ENCODE measurements at regions not wholly inside any gene's neighbourhood (a gene's known extent, or its start where the extent isn't known, plus 50 kb on each side); places are given as distances from the start of the nearest gene placed in this dataset.
A peak's percentile ranks its signal among the peaks of the same experiment; 100 is the strongest.

- no peak for DNase-seq
Measured at GRCh38 chr5:153404747-153405146, 85.7 kb upstream of the GRIA1 start.

DNA sequence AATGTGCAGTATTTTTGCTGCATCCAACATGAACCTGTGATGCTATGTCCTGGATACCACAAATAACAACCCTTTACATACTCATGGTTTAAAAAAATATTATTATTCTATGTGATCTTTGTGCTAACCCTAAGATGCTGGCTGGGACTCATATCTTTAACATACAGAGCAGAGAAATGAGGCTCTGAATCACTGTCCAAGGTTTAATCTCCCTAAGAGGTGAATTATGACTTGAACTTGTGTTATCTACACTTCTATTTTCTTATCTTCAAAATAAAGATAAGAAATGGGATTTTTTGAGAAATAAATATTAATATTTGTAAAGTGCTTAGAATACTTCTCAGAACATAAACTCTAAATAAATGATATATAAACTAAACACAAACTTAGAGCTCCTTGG lies 68.8 kb upstream of the GRIA1 start:
- no peak for DNase-seq

DNA sequence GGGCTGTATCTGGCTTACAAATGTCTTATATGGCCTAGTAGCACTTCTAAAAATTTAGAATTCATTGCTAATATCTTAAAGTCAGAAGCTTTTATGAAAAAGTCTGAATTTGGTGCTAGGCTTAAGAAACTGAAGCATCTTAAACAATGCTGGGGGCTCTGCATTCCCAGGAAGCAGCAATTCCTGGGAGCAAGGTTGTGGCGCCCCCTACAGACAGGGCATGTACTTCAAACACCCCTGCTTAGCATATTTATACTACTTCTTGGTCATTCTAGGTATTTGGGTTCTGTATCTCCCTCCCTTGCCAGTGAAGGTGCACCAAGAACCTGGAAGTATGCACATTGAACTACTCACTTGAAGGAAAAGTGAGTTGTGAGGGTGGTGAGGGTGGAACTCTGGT lies 64.6 kb upstream of the GRIA1 start:
- DNase-seq: peak; percentile 35

DNA sequence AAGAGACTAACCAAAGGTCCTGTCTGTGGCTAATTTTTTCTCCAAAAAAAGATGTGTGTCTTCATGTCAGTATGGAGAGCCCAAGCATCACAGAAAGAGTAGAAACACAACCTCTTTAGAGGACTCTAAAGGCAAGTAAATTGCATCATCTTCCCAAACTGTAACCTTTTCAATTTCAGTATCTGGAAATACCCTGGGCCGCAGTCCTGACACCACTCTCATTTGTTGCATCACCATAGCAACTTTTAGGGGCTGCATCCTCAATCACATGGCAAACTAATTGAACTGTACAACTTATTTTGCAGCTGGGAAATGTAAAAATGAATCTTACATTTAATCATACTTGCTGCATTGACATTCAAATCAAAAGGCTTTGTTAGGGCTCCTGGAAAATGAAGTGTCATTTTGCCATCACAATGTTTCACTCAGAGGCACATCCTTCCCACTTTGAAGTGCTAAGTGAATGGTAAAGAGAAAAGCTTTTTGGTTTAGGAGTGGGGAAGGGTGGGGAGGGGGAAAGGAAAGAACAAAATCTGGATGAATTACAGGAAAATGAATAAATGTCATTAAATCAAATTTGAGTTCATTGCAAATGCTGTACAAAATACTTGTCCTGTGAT lies 60.6 kb upstream of the GRIA1 start:
- DNase-seq: no peak

GRCh38 chr5:153432583-153432982 lies 57.9 kb upstream of the GRIA1 start:
- DNase-seq: no peak

GRCh38 chr5:153437251-153437650 lies 53.2 kb upstream of the GRIA1 start:
- no peak for DNase-seq

DNA sequence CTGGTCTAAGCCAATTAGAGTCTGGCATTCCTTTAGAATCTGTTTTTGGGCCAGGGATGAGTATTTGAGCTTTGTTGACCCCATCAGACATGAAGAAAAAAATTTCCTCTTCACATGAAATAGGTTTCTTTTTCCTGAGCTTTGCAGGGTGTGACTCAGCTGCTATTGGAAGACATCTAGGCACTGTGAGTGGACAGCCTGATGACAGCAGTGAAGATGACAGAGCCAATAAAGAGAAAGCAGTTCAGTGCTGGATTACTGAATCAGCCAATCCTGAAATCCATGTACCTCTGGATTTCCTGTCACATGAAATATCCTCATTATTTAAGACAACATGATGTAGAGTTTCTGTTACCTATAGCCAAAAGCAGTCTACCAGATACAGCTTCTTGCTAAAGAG lies 51.3 kb upstream of the GRIA1 start:
- no peak for DNase-seq
